OCI-LY1 (cell line): ENCODE measurements at regions not wholly inside any gene's neighbourhood (a gene's known extent, or its start where the extent isn't known, plus 50 kb on each side); places are given as distances from the start of the nearest gene placed in this dataset.

Experiments
- EZH2 ChIP-seq: fragments of 200-600 bp; sonication (generic), shearing (Covaris generic); IDR thresholded peaks from 2 replicates; pipeline ENCODE4 v1.8.0; 2017; ENCODE audit warnings: borderline replicate concordance, mixed run types, mild to moderate bottlenecking, antibody characterized with exemption, low read length, moderate library complexity, mixed read lengths
- TF ChIP-seq, protein P1 (sequence below): fragments of 200-600 bp; sonication (generic), shearing (Covaris generic); IDR thresholded peaks from 2 replicates; pipeline ENCODE4 v1.5.1; 2017; ENCODE audit warnings: mild to moderate bottlenecking, antibody characterized with exemption, low read length, moderate library complexity, mixed read lengths

DNA sequence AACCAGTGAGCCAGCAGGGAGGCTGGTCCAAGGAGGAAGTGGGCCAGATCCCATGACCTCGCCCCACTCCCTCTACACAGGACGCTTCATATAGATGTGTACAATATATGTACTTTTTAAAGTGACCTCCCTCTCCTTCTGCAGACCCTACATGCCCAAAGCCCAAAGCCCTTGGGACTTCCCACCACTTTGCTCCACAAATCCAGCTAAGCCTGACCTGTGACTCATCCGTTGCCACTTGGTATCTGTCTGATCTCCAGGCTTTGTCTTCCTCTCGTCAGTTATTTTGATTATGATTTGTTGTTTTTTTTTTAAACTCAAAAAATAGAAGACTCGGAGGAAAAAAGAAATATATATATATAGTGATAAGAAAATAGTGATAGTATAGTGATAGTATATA, 470.8 kb downstream of the KCNJ3 start:
- TF ChIP-seq, protein P1, sequence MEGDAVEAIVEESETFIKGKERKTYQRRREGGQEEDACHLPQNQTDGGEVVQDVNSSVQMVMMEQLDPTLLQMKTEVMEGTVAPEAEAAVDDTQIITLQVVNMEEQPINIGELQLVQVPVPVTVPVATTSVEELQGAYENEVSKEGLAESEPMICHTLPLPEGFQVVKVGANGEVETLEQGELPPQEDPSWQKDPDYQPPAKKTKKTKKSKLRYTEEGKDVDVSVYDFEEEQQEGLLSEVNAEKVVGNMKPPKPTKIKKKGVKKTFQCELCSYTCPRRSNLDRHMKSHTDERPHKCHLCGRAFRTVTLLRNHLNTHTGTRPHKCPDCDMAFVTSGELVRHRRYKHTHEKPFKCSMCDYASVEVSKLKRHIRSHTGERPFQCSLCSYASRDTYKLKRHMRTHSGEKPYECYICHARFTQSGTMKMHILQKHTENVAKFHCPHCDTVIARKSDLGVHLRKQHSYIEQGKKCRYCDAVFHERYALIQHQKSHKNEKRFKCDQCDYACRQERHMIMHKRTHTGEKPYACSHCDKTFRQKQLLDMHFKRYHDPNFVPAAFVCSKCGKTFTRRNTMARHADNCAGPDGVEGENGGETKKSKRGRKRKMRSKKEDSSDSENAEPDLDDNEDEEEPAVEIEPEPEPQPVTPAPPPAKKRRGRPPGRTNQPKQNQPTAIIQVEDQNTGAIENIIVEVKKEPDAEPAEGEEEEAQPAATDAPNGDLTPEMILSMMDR = no peak
- TF ChIP-seq EZH2 = no peak
